NOMO-1 (cell line): ENCODE measurements at regions not wholly inside any gene's neighbourhood (a gene's known extent, or its start where the extent isn't known, plus 50 kb on each side); places are given as distances from the start of the nearest gene placed in this dataset.
A peak's percentile ranks its signal among the peaks of the same experiment; 100 is the strongest.
"Not testable (repeated sequence)": the region's sequence is repeated elsewhere in the genome, so short reads cannot be mapped to it uniquely, and the experiment has no call there.

Source experiments
- DNase-seq, 2 experiments: peaks; one replicate each; lab custom pipeline; 2025; ENCODE audit not compliant: unreplicated experiment in 2 of 2; lab: John Stamatoyannopoulos, UW

DNA sequence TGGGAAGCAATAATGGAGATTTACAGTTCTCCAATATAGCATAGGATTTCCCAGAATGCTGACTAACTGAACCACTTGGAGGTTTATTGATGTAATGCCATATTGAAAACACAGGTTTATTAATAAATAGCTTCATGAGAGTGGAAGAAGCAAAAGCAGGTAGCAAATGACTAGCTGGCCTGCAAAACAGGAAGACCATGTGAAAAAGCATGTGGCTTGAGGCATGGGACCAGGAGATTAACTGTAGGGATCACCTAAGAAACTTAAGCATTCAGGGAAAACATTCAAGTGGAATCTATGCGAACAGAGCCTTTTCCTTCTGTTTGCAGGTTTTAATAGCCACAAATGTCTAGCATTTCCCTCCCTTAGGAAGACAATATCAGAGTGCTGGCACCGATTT lies 679.7 kb downstream of the ZEB2 start:
- DNase-seq = no peak

DNA sequence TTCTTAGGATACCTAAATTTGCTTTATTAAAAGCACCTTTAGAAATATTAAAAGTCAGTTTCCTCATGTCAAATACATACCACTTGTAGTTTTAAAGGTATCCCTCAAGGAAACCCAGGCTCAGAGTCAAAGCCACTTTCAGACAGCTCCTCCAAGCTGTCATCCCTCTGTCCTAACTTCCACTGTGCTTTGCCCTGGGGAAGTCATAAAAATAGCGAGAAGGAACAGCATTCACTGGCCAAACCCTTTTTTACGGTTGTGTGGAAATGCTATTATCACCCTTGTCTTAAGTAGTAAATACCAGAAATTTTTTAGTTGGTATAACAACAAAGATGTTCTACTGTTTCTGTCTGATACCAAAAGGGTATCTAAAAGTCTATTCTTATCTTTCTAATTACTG lies 680.5 kb downstream of the ZEB2 start:
- DNase-seq = no peak

DNA sequence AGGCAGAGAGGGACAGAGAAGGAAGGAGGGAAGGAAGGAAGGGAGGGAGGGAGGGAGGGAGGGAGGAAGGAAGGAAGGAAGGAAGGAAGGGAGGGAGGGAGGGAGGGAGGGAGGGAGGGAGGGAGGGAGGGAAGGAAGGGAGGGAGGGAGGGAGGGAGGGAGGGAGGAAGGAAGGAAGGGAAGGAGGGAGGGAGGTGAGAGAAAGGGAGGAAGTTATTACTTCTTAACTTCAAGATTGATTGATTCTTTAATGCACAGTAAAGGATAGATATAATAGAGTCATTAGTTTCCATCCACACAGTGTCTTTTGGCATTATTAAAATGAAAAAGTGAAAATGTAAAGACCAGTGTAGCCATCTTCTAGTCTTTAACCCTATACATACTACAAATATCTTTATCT lies 682.9 kb downstream of the ZEB2 start:
- not testable (repeated sequence) for DNase-seq

DNA sequence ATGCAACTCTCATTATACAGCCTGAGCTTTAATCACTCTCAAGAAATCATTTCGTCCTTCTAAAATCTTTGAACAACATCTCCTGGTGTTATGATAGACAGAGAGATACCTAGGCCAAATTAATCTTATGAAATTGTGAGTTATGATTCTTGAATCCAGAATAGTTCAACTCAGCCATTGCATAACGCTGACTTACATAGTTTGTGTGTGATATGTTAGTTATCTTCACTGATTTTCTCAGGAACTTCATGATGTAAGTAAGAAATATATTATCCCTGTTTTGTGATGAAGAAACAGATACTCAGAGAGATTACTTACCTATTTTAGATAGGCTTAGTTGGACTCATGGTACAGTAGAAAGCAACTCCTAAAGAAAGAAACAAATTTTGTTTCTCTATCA lies 684.4 kb downstream of the ZEB2 start:
- no peak for DNase-seq

DNA sequence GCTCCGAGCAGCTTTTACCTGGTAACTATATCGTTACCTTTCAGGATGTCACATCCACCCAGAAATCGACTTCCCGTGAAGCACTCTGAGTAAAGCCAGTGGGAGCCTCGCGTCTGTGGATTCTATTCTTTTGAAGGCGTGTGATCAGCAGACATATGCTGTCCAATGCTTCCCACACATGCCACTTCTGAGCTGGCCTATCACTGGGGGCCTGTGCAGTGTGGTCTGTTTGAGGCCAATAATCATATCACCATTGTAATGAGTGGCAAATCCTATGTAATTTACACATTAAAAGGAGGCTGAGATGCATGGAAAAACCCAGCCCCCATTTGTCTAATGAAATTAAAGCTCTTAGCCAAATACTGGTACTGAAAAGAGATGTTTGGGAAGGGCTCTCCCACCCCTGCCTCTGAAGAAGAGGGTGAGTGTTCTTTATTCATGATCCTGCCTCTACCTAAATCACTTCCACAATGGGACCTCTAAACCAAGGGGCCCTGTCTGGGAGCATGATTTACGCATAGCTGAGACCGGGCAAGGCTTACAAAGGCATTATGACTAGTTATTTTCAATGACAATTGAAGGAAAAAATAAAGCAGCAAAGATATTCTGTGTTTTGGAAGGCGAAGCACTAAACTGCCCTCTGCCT lies 686.8 kb downstream of the ZEB2 start:
- no peak for DNase-seq

DNA sequence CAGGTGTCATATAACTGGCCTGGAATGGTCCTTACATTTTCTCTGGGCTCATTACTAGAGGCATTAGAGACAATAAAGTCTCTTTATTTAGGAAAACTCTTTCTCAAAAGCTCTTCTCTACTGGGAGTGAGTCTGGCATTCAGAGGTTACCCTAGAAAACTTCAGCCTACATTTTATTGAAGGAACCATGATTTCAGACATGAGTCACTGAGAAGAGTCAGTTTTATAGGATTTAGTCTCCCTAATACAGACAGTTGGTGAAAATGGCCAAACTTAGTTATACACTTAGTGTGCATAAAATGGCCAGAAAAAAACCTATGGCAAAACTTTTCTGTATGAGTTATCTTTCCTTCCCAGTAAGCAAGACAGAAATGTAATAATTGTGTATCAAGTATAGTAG lies 689.4 kb downstream of the ZEB2 start:
- no peak for DNase-seq

DNA sequence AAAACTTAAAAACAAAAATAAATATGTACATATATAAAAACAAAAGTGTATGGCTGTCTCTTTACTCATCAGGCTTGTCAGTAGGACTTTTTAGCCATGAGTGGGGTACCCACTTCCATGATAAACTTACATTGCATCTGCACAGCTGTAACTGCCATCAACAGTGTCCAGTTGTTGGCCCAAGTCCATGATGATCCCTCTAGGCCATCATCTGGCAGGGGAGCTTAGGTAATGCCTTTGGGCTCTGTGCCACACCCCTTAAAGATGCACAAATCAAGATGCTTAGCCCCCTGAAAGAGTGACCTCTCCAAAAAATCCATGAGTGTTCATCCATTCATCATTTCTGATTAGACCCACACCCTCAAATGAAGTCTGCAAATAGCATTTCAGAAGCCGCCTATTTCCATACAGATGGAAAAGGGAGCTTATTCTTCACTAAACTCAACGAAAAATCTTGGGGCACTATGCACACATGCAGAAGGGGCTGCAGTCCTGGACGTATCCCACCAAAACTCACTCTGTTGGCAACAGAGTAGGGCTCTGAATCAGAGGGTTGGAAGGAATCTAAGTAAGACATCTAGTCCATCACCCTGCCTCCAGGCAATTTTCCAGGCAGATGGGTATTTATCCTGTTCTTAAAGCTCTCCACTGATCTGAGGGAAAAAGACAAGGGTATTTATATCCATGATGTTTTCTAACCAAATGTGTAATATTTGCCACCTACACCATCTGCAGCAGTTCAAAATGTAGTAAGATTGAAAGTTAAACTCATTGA lies 691.0 kb downstream of the ZEB2 start:
- no peak for DNase-seq

DNA sequence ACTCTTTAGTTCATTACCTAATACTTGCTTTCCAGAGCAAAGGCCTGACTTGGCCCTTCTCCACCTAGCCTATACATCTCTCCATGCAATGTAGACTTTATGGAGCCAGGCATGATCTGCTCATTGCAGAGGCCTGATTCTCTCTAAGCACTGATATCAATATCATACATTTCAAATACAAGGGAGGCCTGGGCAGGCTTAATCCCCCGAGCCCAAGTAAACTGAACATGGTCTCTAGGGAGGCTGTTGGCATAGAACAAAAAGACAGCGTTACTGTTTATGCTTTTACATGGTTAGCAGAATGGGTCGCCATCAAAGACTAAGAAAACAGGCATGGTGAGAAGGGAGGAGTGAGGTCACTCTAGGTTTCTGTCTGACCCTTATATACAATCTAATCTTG lies 695.1 kb downstream of the ZEB2 start:
- DNase-seq = no peak

DNA sequence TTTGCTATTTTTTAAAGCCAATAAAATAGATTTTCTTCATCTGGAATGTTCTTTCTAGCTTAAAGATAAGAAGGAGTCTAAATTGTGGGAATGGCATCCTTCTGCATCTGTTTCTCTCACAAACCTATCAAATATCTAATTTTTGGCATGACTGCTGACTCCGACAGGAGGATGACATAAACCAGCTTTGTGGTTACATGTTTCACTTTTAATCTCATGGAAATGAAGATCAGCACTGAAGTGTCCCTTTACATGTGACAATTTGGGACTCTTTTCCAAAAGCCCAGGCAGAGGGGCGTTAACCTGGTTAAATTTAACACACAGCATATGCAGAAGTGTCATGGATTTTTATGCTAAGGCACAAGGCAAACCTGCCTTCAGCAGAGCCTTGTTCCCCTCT lies 694.7 kb downstream of the ARHGAP15 start:
- DNase-seq = no peak

DNA sequence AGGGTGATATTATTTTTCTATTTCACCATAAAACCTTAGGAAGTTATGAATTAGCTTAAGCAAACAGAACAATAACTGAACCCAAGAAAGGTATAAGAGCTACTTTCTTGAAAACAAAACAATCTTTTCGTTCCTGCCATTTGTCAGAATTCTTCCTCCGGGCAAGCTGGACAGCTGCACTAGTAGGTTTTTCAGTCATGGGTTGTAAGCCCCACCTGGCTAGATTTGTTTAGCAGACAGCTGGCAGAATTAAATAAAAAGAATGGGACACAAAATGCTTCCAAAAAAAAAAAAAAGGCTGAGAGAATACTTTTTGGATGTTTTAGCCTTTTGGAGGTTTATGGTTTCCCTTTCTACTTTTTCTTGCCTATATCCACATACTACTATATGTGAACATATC lies 694.1 kb downstream of the ARHGAP15 start:
- DNase-seq = no peak

DNA sequence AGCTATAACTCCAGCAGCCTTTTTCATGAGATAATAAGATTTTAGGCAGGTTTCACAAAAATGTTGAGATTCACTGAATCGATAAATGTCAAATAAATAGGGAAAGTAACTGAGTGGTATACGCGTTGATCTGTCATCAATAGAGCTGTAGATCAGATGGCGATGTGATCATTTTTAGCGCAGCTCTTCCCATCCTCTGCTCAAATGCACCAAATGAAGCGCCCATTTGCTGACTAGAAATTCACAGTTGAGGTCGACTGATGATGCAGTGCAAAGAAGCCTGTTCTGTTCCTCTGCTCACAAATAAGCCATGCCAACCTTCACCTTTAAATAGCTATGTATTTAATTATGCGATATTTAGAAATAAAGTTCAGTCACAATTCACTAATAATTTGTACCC lies 693.5 kb downstream of the ARHGAP15 start:
- DNase-seq = no peak

DNA sequence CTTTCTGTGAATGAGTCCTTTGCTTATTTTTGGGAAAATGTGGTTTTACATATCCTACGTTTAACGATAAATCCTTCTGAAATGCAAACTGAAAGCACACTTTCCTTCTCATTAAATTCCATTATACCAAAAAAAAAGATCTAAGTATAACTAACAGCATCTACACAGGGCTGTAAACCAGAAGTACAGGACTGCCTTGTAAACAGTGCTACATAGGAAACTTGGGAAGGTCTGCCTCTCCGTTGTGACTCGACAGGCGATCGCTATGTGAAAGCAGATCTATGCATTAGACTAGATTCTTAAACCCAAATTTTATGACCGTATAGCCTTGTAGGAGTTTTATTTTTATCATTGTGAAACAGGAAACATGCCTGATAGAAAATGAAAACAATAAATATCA lies 690.5 kb downstream of the ARHGAP15 start:
- no peak for DNase-seq

DNA sequence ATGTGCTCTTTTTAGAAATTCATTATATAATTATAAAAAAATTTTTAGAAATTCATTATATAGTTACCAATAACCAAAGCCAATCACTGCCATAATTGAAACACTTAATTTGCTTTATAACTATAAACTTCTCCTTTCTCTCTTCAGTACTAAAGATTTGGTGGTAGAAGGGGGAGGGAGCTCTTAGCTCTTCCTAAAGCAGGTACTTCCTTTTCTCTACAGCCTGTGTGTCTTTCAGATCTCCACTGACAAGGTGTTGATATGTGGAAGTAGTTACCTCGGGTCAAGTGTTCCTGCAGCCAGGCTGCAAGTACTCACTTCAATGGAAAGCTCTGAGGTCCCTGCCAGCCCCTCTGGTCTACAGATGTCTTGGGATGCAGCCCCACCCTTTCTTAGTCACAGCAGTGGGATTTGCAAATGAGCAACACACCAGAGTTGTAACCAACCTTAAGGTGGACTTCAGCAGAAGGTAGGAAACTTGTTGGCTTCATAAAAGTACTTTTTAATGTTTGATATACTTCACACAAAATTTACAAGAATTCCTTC lies 690.0 kb downstream of the ARHGAP15 start:
- DNase-seq = peak; percentile 73 to 84
